K562 (cell line): ENCODE measurements at regions not wholly inside any gene's neighbourhood (a gene's known extent, or its start where the extent isn't known, plus 50 kb on each side); places are given as distances from the start of the nearest gene placed in this dataset.

ENCODE experiments used
- CTCF ChIP-seq, 3 experiments: IDR thresholded peaks in 2 of 3; conservative IDR thresholded peaks in 1 of 3; 2 replicates each; pipeline ENCODE4 v1.5.1; 2011 to 2012; ENCODE audit warnings: low read length in 3 of 3, mild to moderate bottlenecking in 3 of 3, control low read depth in 2 of 3, improper control_type of control experiment in 1 of 3, inconsistent platforms in 1 of 3, low read depth in 1 of 3, mixed read lengths in 1 of 3, moderate library complexity in 1 of 3; ENCODE audit not compliant: insufficient read depth in 2 of 3
- FOXA3 ChIP-seq, 2 experiments: fragments of 450-650 bp in 1 of 2; sonication (generic) in 1 of 2; formaldehyde crosslinking; IDR thresholded peaks in 1 of 2; conservative IDR thresholded peaks in 1 of 2; 2 replicates each; pipeline versions ENCODE4 v1.4.0 to v1.8.0; 2020 to 2022; ENCODE audit warnings: mild to moderate bottlenecking in 2 of 2, missing genetic modification reagents in 1 of 2
- GABPB1 ChIP-seq: sonication (generic); formaldehyde crosslinking; IDR thresholded peaks from 2 replicates; pipeline ENCODE4 v1.8.0; 2022; ENCODE audit warnings: mild to moderate bottlenecking, missing genetic modification reagents
- HCFC1 ChIP-seq: IDR thresholded peaks from 2 replicates; pipeline ENCODE4 v1.6.1; 2012; ENCODE audit warnings: low read depth, low read length, improper control_type of control experiment
- PREB ChIP-seq: sonication (generic); formaldehyde crosslinking; IDR thresholded peaks from 2 replicates; pipeline ENCODE4 v1.8.1; 2023; ENCODE audit warnings: mild to moderate bottlenecking, missing genetic modification reagents

GRCh38 chr4:81838586-81838985 lies 366.9 kb upstream of the RASGEF1B start:
- no peak for TF ChIP-seq FOXA3 (CRISPR knock-in tag; conservative IDR thresholded peaks at IDR 0.05 in 1 of 2, IDR thresholded peaks at IDR 0.05 in 1 of 2)
- no peak for TF ChIP-seq CTCF (IDR thresholded peaks at IDR 0.05 in 2 of 3, conservative IDR thresholded peaks at IDR 0.05 in 1 of 3; ENCODE audit: insufficient read depth in 2 of 3, low read depth in 1 of 3, low read length in 3 of 3)
- TF ChIP-seq PREB (CRISPR knock-in tag) = no peak
- no peak for TF ChIP-seq HCFC1
- TF ChIP-seq GABPB1 (CRISPR knock-in tag) = no peak
